ENCODE measurements at regions not wholly inside any gene's neighbourhood (a gene's known extent, or its start where the extent isn't known, plus 50 kb on each side); places are given as distances from the start of the nearest gene placed in this dataset.

- TF ChIP-seq ELF4 (IDR thresholded peaks at IDR 0.05), result no peak
- TF ChIP-seq SUZ12 (IDR thresholded peaks at IDR 0.05), result no peak
- no peak for TF ChIP-seq NFRKB (IDR thresholded peaks at IDR 0.05)
These were observed 72.0 kb upstream of the BACE2 start for GRCh38 chr21:41095983-41096382.

Measured in HEK293T (cell line).